ENCODE measurements at regions not wholly inside any gene's neighbourhood (a gene's known extent, or its start where the extent isn't known, plus 50 kb on each side); places are given as distances from the start of the nearest gene placed in this dataset.
"Not testable (repeated sequence)": the region's sequence is repeated elsewhere in the genome, so short reads cannot be mapped to it uniquely, and the experiment has no call there.

DNA sequence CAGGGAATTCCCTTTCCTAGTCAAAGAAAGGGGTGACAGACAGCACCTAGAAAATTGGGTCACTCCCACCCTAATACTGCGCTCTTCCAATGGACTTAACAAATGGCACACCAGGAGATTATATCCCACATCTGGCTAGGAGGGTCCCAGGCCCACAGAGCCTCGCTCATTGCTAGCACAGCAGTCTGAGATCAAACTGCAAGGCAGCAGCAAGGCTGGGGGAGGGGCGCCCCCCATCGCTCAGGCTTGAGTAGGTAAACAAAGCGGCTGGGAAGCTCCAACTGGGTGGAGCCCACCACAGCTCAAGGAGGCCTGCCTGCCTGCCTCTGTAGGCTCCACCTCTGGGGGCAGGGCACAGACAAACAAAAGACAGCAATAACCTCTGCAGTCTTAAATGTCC, 1043.9 kb upstream of the GRIA3 start:
- not testable (repeated sequence) for H3K9ac ChIP-seq (ENCODE audit: low read depth, low read length, poor library complexity); H2BK15ac ChIP-seq (ENCODE audit: low read length); H3K23ac ChIP-seq (ENCODE audit: low read depth, low read length, poor library complexity); H3K4ac ChIP-seq (ENCODE audit: low read length); H2AFZ ChIP-seq (ENCODE audit: low read length); DNase-seq (ENCODE audit: low spot score); H3K79me1 ChIP-seq (ENCODE audit: low read depth, low read length); H3K14ac ChIP-seq (ENCODE audit: low read length); H3K4me2 ChIP-seq (ENCODE audit: insufficient read depth, low read length, poor library complexity, severe bottlenecking); H3K36me3 ChIP-seq (replicated peaks in 1 of 2; ENCODE audit: control insufficient read depth in 2 of 2, insufficient read depth in 2 of 2, low read length in 2 of 2); H3K27me3 ChIP-seq (ENCODE audit: control insufficient read depth in 3 of 3, insufficient read depth in 3 of 3, low read depth in 1 of 3, low read length in 3 of 3); H3K18ac ChIP-seq (ENCODE audit: low read length); H3K4me3 ChIP-seq (ENCODE audit: low read length in 2 of 2); H2BK12ac ChIP-seq (ENCODE audit: low read length); H2AK5ac ChIP-seq (ENCODE audit: low read depth, low read length); H4K91ac ChIP-seq (ENCODE audit: low read depth, low read length, poor library complexity); H4K8ac ChIP-seq (ENCODE audit: low read depth, low read length); H3K9me3 ChIP-seq (replicated peaks in 1 of 2; ENCODE audit: control insufficient read depth in 2 of 2, insufficient read depth in 1 of 2, low read depth in 1 of 2, low read length in 2 of 2); H2BK120ac ChIP-seq (ENCODE audit: low read depth, low read length); H2BK5ac ChIP-seq (ENCODE audit: low read length); H3K27ac ChIP-seq (replicated peaks; ENCODE audit: low read length); H3K4me1 ChIP-seq (ENCODE audit: control insufficient read depth in 2 of 2, insufficient read depth in 1 of 2, low read depth in 1 of 2, low read length in 2 of 2)
- WGBS, 2 donors (ENCODE audit: extremely low coverage in 2 of 2, insufficient read length in 2 of 2, insufficient replicate concordance in 1 of 2) = no CpG with 5 or more reads among the region's 5 CpGs

DNA sequence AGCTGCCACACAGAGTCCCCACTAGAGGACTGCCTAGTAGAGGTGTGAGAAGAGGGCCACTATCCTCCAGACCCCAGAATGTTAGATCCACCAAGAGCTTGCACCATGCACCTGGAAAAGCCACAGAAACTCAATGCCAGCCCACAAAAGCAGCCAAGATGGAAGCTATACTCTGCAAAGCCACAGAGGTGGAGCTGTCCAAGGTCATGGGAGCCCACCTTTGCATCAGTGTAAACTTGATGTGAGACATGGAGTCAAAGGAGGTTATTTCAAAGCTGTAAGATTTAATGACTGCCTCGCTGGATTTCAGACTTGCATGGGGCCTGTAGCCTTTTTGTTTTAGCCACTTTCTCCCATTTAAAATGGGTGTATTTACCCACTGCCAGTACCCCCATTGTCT, 1030.1 kb upstream of the GRIA3 start:
- no peak for DNase-seq (ENCODE audit: low spot score)
- H3K9ac ChIP-seq (ENCODE audit: low read depth, low read length, poor library complexity) = no peak overlapping the region
- H2BK120ac ChIP-seq (ENCODE audit: low read depth, low read length) = no peak overlapping the region
- no peaks in the 10 kb centered on the region for H3K36me3 ChIP-seq (replicated peaks in 1 of 2; ENCODE audit: control insufficient read depth in 2 of 2, insufficient read depth in 2 of 2, low read length in 2 of 2)
- no peak overlapping the region for H3K27ac ChIP-seq (replicated peaks; ENCODE audit: low read length)
- no peak overlapping the region for H3K4me2 ChIP-seq (ENCODE audit: insufficient read depth, low read length, poor library complexity, severe bottlenecking)
- no peaks in the 10 kb centered on the region for H3K9me3 ChIP-seq (replicated peaks in 1 of 2; ENCODE audit: control insufficient read depth in 2 of 2, insufficient read depth in 1 of 2, low read depth in 1 of 2, low read length in 2 of 2)
- no peak overlapping the region for H4K8ac ChIP-seq (ENCODE audit: low read depth, low read length)
- H2BK12ac ChIP-seq (ENCODE audit: low read length) = no peak overlapping the region
- H3K79me1 ChIP-seq (ENCODE audit: low read depth, low read length) = no peaks in the 10 kb centered on the region
- H2BK15ac ChIP-seq (ENCODE audit: low read length) = no peak overlapping the region
- H2AK5ac ChIP-seq (ENCODE audit: low read depth, low read length) = no peak overlapping the region
- H2BK5ac ChIP-seq (ENCODE audit: low read length) = no peak overlapping the region
- WGBS, 2 donors (ENCODE audit: extremely low coverage in 2 of 2, insufficient read length in 2 of 2, insufficient replicate concordance in 1 of 2) = no CpG with 5 or more reads among the region's 1 CpG
- H3K4me1 ChIP-seq (ENCODE audit: control insufficient read depth in 2 of 2, insufficient read depth in 1 of 2, low read depth in 1 of 2, low read length in 2 of 2) = no peaks in the 10 kb centered on the region
- H3K4me3 ChIP-seq (ENCODE audit: low read length in 2 of 2) = no peak overlapping the region
- H3K27me3 ChIP-seq (ENCODE audit: control insufficient read depth in 3 of 3, insufficient read depth in 3 of 3, low read depth in 1 of 3, low read length in 3 of 3) = no peaks in the 10 kb centered on the region
- no peak overlapping the region for H3K4ac ChIP-seq (ENCODE audit: low read length)
- H3K14ac ChIP-seq (ENCODE audit: low read length) = no peak overlapping the region
- H2AFZ ChIP-seq (ENCODE audit: low read length) = no peak overlapping the region
- no peak overlapping the region for H4K91ac ChIP-seq (ENCODE audit: low read depth, low read length, poor library complexity)
- no peak overlapping the region for H3K23ac ChIP-seq (ENCODE audit: low read depth, low read length, poor library complexity)
- no peak overlapping the region for H3K18ac ChIP-seq (ENCODE audit: low read length)

DNA sequence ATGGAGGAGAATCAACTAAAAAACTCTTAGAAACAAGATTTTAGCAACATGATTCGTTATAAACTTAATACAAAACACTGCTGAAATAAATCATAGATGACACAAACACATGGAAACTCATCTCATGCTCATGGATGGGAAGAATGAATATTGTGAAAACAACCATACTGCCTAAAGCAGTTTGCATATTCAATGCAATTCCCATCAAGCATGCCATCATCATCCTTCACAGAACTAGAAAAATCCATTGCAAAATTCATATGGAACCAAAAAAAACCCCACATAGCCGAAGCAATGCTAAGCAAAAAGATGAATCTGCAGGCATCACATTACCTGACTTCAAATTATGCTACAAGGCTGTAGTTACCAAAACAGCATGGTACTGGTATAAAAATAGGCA, 1015.8 kb upstream of the GRIA3 start:
- Histone ChIP-seq H3K36me3 (replicated peaks in 1 of 2; ENCODE audit: control insufficient read depth in 2 of 2, insufficient read depth in 2 of 2, low read length in 2 of 2) (no peaks in the 10 kb centered on the region), H2BK120ac (ENCODE audit: low read depth, low read length) (no peak overlapping the region), H3K4me2 (ENCODE audit: insufficient read depth, low read length, poor library complexity, severe bottlenecking) (no peak overlapping the region), H3K27ac (replicated peaks; ENCODE audit: low read length) (no peak overlapping the region), H3K79me1 (ENCODE audit: low read depth, low read length) (no peaks in the 10 kb centered on the region), H3K4me3 (ENCODE audit: low read length in 2 of 2) (no peak overlapping the region), H3K14ac (ENCODE audit: low read length) (no peak overlapping the region), H2BK15ac (ENCODE audit: low read length) (no peak overlapping the region), H4K91ac (ENCODE audit: low read depth, low read length, poor library complexity) (no peak overlapping the region), H2BK5ac (ENCODE audit: low read length) (no peak overlapping the region), H2AFZ (ENCODE audit: low read length) (no peak overlapping the region), H2AK5ac (ENCODE audit: low read depth, low read length) (no peak overlapping the region), H3K23ac (ENCODE audit: low read depth, low read length, poor library complexity) (no peak overlapping the region), H3K18ac (ENCODE audit: low read length) (no peak overlapping the region), H3K4ac (ENCODE audit: low read length) (no peak overlapping the region), H4K8ac (ENCODE audit: low read depth, low read length) (no peak overlapping the region), H2BK12ac (ENCODE audit: low read length) (no peak overlapping the region), H3K4me1 (ENCODE audit: control insufficient read depth in 2 of 2, insufficient read depth in 1 of 2, low read depth in 1 of 2, low read length in 2 of 2) (no peaks in the 10 kb centered on the region), H3K27me3 (ENCODE audit: control insufficient read depth in 3 of 3, insufficient read depth in 3 of 3, low read depth in 1 of 3, low read length in 3 of 3) (no peaks in the 10 kb centered on the region), H3K9ac (ENCODE audit: low read depth, low read length, poor library complexity) (no peak overlapping the region), H3K9me3 (replicated peaks in 1 of 2; ENCODE audit: control insufficient read depth in 2 of 2, insufficient read depth in 1 of 2, low read depth in 1 of 2, low read length in 2 of 2) (no peaks in the 10 kb centered on the region)
- DNase-seq (ENCODE audit: low spot score) = no peak
- no CpG with 5 or more reads among the region's 2 CpGs for WGBS, 2 donors (ENCODE audit: extremely low coverage in 2 of 2, insufficient read length in 2 of 2, insufficient replicate concordance in 1 of 2)

DNA sequence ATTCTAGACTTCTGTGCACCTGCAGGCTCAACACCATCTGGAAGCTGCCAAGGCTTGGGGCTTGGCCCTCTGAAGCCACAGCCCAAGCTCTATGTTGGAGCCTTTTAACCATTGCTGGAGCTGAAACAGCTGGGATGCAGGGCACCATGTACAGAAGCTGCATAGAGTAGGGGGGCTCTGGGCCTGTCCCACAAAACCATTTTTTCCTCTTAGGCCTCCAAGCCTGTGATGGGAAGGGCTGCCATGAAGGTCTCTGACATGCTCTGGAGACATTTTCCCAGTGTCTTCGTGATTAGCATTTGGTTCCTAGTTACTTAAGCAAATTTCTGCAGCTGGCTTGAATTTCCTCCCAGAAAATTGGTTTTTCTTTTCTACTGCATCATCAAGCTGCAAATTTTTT, 999.3 kb upstream of the GRIA3 start:
- H4K8ac ChIP-seq (ENCODE audit: low read depth, low read length) = no peak overlapping the region
- H3K79me1 ChIP-seq (ENCODE audit: low read depth, low read length) = no peaks in the 10 kb centered on the region
- no peak overlapping the region for H3K4ac ChIP-seq (ENCODE audit: low read length)
- no CpG with 5 or more reads among the region's 1 CpG for WGBS, 2 donors (ENCODE audit: extremely low coverage in 2 of 2, insufficient read length in 2 of 2, insufficient replicate concordance in 1 of 2)
- no peaks in the 10 kb centered on the region for H3K4me1 ChIP-seq (ENCODE audit: control insufficient read depth in 2 of 2, insufficient read depth in 1 of 2, low read depth in 1 of 2, low read length in 2 of 2)
- H2BK5ac ChIP-seq (ENCODE audit: low read length) = no peak overlapping the region
- no peak overlapping the region for H2BK12ac ChIP-seq (ENCODE audit: low read length)
- no peak overlapping the region for H3K9ac ChIP-seq (ENCODE audit: low read depth, low read length, poor library complexity)
- no peak for DNase-seq (ENCODE audit: low spot score)
- no peak overlapping the region for H3K23ac ChIP-seq (ENCODE audit: low read depth, low read length, poor library complexity)
- no peak overlapping the region for H2BK120ac ChIP-seq (ENCODE audit: low read depth, low read length)
- H2BK15ac ChIP-seq (ENCODE audit: low read length) = no peak overlapping the region
- H3K14ac ChIP-seq (ENCODE audit: low read length) = no peak overlapping the region
- H4K91ac ChIP-seq (ENCODE audit: low read depth, low read length, poor library complexity) = no peak overlapping the region
- no peak overlapping the region for H3K18ac ChIP-seq (ENCODE audit: low read length)
- no peaks in the 10 kb centered on the region for H3K9me3 ChIP-seq (replicated peaks in 1 of 2; ENCODE audit: control insufficient read depth in 2 of 2, insufficient read depth in 1 of 2, low read depth in 1 of 2, low read length in 2 of 2)
- no peak overlapping the region for H2AFZ ChIP-seq (ENCODE audit: low read length)
- H3K27ac ChIP-seq (replicated peaks; ENCODE audit: low read length) = no peak overlapping the region
- no peak overlapping the region for H2AK5ac ChIP-seq (ENCODE audit: low read depth, low read length)
- no peak overlapping the region for H3K4me2 ChIP-seq (ENCODE audit: insufficient read depth, low read length, poor library complexity, severe bottlenecking)
- H3K27me3 ChIP-seq (ENCODE audit: control insufficient read depth in 3 of 3, insufficient read depth in 3 of 3, low read depth in 1 of 3, low read length in 3 of 3) = no peaks in the 10 kb centered on the region
- H3K36me3 ChIP-seq (replicated peaks in 1 of 2; ENCODE audit: control insufficient read depth in 2 of 2, insufficient read depth in 2 of 2, low read length in 2 of 2) = no peaks in the 10 kb centered on the region
- H3K4me3 ChIP-seq (ENCODE audit: low read length in 2 of 2) = no peak overlapping the region
